ENCODE measurements at regions not wholly inside any gene's neighbourhood (a gene's known extent, or its start where the extent isn't known, plus 50 kb on each side); places are given as distances from the start of the nearest gene placed in this dataset.

DNA sequence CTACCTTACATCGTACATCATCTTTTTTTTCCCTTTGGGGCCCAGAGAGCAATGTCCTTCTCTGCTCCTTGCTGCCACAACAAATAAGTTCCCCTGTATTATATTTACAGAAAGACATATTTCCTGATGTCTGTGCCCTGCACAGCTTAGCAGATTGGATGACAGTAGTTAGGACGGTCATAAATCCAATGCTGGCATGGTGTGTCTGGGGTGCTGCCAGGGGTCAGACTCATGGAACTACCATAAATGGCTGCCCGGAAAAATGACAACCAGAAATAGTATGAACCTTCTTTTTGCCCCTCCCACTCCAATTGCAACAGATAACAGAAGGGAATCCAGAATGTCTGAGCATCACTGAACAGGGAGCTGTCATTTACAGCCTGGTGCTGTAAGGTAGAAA lies 511.1 kb downstream of the PSAT1 start:
- no peak for DNase-seq

DNA sequence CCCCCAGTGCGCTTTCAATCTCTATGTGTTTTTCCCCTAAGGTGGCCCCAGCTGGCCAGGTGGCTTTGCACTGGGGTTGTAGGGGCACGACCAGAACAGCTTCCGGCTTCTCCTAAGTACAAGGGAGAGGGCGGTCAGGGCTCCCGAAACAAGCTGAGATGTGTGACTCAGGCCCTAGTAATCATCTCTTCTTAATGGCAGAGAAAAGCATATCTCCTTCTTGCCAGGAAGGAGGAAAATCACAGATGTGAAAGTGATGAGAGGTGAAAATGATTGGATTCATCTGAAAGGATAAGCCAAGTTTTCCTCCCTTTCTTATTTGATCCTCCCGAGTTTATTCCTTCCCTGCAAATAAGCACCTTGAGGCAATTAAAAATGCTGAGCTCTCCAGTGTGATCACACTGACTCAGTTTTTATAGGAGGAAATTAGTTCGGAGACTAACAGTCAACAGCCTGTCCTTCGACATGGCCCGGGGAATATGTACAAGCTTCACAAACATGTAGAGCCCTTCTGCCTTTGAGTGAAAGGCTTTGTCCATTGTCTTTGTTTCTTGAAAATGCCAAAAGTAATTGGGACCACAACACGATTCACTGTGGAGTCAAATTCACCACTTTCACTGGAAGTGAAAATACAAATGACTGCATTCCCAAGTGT lies 514.8 kb downstream of the PSAT1 start:
- DNase-seq: no peak

DNA sequence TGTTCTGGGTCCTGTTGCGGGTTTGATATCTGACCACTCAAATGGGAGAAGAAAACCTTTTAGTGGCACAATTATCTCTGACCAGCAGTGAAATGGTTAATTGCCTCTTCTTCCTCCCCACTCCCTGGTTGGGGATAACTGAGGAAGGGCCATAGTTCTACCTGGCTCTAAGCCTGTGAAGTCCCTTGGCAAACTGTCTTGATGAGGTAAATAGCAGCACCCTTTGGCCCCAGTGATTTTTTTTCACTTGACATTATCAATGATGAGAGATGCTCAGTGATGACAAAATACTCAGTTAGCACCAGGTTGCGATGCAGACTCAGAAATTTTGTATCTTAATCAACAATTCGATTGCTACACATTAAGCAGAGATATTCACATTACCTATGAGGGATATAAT lies 515.7 kb downstream of the PSAT1 start:
- DNase-seq: no peak

DNA sequence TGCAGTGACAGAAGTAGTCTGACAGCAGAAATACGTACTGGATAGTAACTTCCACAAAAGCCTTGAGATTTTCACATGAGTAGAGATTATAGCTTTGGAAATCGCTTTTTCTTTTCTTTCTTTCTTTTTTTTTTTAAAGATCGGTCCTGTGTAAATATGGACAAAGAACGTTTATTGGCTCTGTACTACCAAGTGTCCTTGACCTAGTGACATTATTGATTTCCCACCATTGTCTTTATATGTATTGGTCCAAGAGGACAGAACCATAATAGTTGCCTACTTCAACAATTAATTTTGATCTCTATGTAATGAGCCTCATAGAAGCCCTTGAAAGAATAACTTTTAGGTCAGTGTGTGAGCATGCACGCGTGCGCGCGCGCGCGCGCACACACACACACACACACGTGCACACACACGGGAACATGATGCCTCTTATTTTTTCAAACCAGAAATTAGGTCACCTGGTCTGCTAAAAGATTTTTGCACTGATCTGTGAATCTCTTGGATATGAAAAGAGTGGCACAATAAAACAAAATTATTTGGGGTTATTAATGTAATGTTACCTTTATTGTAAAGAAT lies 516.8 kb downstream of the PSAT1 start:
- no peak for DNase-seq

DNA sequence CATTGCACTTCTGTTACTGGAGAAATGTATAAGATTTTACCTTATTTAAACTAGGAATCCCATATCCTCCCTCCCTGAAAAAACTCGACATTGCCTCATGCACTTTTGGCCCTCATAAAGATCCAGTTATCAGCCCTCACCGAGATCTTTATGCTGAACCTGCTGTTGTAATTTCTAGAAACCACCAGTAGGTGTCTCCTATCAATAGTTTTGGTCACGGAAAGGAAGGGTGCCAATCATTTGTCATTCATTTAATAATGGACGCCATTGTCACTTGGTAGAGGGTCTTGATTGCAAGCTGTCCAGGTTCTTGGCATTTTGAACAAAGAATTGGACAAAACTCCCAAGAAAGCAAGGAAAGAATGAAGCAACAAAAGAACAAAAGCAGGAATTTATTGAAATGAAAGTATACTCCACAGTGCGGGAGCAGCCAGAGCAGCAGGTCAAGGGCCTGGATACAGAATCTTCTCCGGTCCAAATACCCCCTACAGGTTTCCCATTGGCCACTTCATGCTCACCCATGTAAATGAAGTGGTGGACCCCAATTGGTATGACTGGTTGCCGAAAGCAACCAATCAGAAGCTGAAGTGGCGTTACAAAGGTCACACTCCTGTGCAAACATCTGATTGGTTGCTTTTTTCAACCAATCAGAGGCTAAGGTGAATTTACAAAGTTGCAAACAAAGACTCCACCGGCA lies 524.3 kb downstream of the PSAT1 start:
- DNase-seq: peak in 1 of 5 donors; percentile 2

DNA sequence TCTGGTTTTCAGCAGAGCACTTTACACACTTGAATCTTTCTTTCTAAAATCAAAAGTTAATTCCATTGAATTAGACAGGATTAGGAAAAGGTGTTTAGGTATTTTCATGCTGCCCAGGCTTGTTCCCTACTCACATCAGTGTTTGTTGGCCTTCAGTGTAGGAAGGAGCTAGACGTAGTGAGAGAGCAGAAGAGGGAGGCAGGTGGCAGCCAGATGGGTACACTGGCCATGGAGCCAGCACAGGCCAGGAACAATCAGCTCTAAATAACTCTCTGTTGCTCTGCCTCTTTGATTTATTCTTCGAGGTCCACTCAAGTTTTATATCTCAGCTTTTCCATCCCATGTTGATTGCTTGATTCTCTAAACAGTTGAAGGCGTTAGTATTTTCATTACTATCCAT lies 529.6 kb downstream of the PSAT1 start:
- DNase-seq: no peak

DNA sequence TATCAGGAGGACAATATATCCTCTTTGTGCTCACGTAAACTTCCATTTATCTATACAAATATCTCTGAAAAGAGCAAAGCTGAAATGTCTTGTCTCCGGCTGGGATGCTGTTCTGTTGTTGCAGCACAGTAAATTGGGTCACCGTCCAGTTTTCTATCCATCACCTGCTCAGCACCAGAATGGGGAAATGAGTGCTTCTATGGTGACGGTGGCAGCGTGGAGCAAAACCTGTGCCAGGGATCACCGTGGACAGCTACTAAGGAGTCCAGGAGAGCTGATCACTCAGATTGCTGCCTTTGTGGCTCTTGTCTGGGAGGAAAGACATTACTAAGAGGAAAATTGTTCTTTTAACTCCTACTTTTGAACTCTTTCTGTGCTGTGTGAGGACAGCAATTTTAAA lies 531.6 kb downstream of the PSAT1 start:
- DNase-seq: no peak

DNA sequence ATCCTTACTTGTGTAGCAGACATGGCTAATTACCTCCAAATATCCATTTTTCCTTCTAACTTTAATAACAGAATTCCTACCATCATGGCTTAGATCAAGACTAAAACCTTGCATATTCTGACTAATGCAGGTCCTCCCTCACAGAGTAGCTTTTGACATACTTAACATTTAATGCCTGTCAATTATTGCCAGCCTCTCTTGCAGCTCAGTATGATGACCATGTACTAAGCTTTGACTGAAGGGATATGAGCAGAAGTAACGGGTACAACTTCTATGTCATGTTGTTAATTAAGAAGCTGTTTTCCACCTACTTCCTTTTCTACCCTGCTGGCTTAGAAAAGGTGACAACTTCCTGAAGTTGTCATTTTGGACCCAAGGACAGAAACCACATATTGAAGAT lies 533.4 kb downstream of the PSAT1 start:
- no peak for DNase-seq

DNA sequence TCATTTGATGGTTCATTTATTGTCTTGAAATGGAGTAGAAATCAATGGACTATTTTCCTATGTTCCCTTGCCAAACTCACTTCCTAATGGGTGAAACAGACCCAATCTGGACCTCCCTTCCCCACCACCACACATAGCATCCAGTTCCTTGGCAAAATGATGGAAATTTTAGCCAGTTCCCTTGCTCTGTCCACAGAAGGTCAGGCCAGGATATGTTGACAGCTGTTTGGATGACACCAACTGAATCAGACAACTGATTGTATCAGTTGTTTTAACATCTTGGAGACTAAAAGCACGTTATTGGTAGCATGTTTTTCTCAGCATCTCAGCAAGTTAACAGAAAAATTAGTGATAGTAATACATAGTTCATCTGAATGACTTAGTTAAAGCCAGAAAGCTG lies 534.8 kb downstream of the PSAT1 start:
- DNase-seq: no peak

DNA sequence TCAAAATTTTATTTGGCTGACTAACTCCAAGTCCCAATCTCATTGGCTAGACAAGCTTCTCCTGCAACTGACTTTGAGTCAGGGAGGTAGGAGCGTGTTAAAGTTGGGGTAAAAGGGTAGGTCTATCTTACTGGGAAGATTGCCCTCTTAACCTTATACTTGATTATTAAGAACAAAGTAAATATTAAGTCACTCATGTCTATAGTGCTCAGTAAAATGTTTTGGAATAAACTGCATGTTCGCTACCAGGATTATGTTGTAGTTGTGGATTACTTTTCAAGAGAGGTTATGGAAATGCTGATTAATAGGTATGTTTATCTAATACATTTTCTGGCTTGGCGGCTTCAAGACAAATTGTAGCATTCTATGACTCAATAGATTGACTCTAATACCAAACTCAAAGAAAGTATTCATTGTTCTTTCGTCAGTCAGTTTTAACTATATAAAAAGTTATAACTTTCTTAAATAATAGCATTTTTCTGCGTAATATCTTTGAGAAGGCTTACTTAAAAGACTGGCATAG lies 539.1 kb downstream of the PSAT1 start:
- DNase-seq: no peak

DNA sequence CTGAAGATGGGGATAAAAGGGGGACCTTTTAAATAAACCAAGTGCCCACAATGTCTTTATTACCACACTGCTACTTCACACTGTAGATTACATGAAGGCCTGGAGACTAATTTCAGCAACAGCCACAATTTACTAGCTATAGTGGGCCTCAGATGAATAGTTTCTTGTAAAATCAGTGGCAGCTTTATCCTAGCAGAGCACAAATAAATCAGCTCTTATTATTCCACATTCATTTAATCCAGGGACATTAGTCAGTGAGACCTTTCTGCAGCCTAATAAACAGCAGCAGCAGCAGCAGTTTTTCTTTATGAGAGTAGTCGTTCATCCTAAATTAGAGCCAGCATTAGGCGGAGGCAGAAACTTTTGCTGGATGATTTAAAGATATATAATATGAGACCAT lies 542.3 kb downstream of the PSAT1 start:
- DNase-seq: no peak

DNA sequence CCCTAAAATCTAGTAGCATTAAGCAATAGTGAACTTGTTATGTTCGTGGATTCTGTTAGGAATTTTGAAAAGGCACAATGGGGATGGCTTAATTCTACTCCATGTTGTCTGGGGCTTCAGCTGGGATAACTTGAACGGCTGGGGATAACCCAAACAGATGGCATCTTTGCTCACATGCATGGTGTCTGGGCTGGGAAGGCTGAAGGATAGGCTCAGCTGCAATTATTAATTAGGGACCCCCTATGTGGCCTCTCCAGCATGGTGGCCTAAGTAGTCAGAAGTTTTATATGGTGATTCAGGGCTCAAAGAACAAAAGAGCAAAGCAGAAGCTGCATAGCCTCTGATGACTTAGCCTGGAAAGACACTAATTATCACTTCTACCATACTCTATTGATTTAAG lies 551.1 kb downstream of the PSAT1 start:
- no peak for DNase-seq

DNA sequence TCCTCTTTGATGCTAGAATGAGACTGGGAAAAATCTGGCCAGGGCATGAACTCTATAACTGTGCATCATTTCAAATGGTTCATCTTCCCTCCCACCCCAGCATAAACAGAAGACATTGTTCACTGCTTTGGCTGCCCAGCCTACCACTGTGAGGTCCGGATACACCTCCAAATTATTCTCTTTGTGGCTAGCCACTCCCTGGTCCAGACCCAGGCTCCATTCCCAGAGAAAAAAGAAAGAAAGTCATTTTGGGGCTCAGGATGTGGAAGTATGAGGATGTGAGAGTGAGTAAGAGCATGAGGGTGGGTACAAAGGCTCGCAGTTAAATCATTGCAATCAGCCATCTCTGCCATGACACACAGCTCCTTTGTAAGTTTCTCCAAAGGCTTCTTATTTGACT lies 559.2 kb downstream of the PSAT1 start:
- no peak for DNase-seq

DNA sequence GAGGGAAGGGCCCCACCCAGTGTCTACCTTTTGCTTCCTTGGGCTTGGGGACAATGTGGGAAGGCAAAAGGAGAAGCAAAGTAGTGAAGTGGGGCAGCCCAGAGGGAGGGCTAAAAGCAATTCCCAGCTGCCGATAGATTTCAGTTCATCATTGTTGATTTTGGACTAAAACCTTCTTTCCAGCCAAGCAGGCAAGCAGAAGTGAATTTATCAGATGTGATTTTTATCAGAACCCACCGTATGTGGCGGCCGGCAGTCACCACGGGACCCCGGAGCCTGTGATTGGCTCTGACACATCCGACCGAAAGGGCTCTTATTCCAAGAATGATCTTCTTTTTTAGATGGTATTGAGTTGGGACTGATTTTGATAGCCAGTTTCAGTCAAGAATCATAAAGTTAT lies 559.9 kb downstream of the PSAT1 start:
- DNase-seq: no peak

DNA sequence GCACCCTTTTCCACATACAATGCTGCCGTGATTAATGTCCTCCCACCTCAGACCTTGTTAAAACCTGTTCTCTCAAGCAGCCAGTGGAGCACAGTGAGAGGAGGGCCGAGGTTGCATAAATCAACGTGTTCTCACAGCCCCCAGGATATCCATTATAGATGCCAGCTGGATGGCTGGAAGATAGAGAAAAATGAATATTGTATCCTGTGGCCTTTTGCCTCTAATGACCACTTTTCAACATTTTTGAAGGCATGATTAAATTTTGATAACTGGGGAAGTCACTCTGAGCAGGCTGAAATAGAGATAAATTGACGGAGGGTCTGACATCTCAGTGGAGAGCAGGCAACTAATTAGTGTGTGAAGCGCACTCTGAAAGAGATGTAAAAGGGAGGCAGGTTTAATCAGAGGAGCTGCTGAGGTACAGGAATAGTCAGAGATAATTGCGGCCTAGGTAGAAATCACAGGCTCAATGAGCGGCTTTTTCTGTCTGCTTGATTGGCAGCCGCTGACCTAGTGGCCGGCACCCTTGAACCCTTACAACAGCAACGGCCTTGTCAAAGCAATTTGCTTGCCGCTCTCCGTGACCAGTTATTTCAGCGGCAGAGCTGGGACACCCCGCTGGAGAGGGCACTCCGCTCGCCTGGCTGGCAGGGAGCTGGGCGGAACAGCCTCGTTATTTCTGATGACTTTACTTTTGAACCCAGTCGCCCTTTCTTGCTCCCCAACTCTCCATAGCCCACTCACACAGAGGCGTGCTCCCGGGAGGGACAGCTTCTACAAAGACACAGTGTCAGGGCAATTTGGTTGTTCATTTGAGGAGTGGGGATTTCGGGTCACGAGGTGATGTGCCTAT lies 560.7 kb downstream of the PSAT1 start:
- DNase-seq: no peak

DNA sequence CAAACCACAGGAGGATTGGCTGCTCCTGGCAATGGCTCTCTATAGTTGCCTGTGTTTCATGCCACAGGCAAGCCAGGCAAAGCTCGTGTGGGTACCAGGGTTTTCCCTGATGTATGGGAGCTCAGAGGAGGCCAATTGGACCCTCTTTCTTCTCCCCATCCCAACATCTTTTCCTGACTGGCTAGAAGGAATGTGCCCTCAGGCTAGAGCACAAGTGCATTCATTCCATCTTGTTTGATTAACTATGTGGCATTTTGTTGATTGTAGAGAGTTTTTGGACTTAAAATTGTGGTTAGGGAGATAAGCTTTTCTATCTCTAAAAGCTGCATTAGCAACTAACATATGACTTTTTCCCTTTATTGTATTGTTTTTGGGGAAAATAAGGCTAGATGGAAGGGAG lies 561.3 kb downstream of the PSAT1 start:
- no peak for DNase-seq

DNA sequence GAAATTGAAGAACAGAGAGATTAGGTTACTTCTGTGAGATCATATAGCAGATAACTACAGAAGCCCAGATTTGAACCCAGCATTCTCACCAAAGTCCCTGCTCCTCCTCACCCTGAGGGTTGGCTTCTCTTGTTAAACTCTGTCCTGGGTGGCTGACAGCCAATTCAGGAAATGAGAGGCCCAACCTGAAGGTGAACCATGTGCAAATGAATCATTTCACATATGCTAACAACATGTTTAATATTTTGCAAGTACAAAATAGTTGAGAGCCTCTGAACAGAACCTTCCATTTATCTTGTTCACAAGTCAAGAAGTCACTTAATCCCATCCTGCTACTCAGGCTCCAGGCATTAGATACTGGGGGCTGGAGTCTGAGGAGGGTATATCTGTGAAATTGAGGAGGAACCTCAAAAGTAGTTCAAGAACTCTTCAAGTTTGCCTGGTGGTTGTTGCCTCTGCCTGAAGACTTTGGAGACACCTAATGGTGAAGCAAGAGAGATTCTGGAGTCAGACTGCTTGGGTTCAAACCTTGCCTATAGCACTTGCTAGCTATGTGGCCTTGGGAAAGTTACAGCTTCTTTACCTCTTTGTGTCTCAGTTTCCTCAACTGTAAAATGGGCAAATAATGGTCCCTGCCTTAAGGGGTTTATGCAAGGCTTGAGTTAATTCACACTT lies 564.0 kb downstream of the PSAT1 start:
- no peak for DNase-seq

DNA sequence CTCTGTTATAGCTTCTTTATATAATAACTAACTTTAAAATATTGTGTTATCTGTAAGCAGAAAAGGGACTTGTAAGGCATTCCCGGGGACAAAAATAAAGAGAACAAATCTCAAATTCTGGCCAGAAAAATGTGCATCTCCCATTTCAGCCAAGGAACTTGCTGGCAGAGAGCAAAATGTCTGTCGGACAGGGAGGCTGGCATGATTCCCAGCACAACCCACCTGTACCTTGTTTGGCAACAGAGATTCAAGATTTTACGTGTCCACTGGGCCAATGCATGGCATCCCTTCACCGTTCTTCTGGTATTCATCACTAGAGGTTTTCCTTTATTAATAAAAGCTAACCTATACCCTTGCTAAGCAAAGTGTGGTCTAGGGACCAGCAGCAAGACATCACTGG lies 566.6 kb downstream of the PSAT1 start:
- DNase-seq: no peak

DNA sequence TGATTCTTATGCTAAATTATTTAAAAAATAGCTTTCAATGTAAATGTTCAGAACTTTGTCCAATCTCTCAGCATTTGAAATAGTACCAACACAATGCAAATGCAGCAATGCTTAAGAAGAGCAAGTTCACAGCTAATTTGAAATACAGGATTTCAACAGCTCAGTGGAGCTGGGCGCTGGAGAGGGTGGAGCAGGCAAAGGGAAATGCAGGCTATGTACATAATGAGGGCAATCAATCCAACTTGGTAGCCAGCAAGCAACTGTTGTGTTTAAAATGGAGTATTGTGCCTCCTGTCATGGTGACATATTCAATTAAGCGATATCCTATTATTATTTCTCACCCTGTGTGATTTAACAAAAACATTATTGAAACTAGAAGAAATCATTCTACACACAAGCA lies 568.8 kb downstream of the PSAT1 start:
- no peak for DNase-seq

DNA sequence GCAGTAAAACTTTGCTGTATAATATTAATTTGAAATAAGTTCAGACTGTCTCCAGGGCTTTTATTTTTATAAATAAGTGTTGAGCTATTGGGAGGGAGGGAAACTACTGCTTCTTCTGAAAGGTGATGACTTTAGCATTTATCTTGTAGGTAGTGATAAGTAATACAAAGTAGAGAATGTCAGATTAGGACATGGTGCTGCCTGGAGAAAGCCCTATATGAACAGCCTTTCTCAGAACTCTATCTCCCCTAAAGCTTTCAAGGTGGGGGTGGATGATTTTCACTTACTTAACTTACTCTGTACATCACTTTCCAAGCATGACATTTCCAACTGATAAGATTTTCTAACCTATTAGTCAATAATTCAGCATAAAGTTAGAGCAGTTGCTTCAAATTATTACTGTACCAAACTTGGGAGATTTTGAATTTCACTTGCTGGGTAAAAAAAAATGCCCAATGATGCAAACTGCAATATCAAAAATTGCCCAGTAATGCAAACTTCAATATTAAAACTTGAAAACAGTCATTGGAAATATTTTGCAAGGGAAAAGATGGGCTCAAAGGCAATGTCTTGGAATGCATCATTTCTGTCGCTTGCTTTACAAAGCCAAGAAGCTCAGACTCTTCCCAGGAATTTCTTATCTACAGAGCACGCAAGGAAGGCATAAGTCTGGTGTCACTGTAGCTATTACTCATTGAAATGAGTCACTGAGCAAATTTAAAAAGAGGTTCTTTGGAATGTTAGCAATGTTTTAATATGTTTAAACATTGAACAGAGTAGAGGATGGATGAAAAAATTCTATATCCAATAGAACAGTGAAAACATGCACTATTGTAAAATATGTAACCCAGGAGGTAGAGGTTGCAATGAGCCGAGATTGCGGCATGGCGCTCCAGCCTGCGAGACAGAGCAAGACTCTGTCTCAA lies 569.5 kb downstream of the PSAT1 start:
- no peak for DNase-seq

DNA sequence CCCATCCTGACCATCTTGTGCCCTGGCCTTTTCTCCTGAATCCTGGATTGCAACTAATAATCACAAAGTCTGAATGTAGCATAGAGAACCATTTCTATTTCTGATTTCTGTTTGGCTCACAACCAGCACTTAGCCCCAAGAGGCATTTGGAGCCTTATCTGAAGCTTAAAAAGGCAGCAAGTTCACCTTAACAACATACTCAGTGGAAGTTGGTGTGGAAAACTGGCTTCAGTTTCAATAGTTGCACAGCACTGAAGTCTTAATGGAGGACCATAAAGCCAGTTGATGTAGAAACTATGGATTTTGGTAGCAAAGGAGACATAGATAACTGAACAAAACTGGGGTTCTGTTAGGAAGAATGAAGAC lies 574.1 kb downstream of the PSAT1 start:
- no peak for DNase-seq

Measured in T-helper 1 cell (primary cell).